Keratinocyte (primary cell): ENCODE measurements at regions not wholly inside any gene's neighbourhood (a gene's known extent, or its start where the extent isn't known, plus 50 kb on each side); places are given as distances from the start of the nearest gene placed in this dataset.

Experiments used
- DNase-seq: peaks from one replicate; pipeline ENCODE4 v3.0.0-alpha.2; 2011; ENCODE audit warnings: low read depth, missing footprints, low spot score
- FAIRE-seq: peaks from 2 replicates; lab custom pipeline; 2011; peaks lifted over from hg19 to GRCh38; lab: Jason Lieb, UNC
- H2AFZ ChIP-seq: 2 replicates; pipeline ENCODE4 v1.6.0; 2012; ENCODE audit warnings: low read length, control low read depth, inconsistent platforms; ENCODE audit not compliant: control insufficient read depth
- H3K27ac ChIP-seq: 2 replicates; pipeline ENCODE4 v1.5.1; 2011; ENCODE audit warnings: low read length; ENCODE audit not compliant: control insufficient read depth, insufficient read depth
- H3K27me3 ChIP-seq: 3 replicates; pipeline ENCODE4 v1.6.0; 2011; ENCODE audit warnings: low read length; ENCODE audit not compliant: control insufficient read depth, insufficient read depth; ENCODE audit errors: extremely low read depth
- H3K36me3 ChIP-seq, 2 experiments: 2 replicates in 1 of 2; 3 replicates in 1 of 2; pipeline ENCODE4 v1.5.1; 2011; ENCODE audit warnings: low read length in 2 of 2, mild to moderate bottlenecking in 1 of 2; ENCODE audit not compliant: control insufficient read depth in 2 of 2, insufficient read depth in 2 of 2; ENCODE audit errors: extremely low read depth in 1 of 2
- H3K4me1 ChIP-seq: 3 replicates; pipeline ENCODE4 v1.5.1; 2011; ENCODE audit warnings: low read length; ENCODE audit not compliant: control insufficient read depth, insufficient read depth; ENCODE audit errors: extremely low read depth
- H3K4me2 ChIP-seq: 3 replicates; pipeline ENCODE4 v1.6.0; 2011; ENCODE audit warnings: low read depth, low read length; ENCODE audit not compliant: control insufficient read depth, insufficient read depth; ENCODE audit errors: extremely low read depth
- H3K4me3 ChIP-seq, 3 experiments: fragments of 200-600 bp in 1 of 3; sonication (generic) in 1 of 3; 2 replicates in 2 of 3; 3 replicates in 1 of 3; pipeline ENCODE4 v1.5.1; 2011 to 2016; ENCODE audit warnings: low read length in 3 of 3, mild to moderate bottlenecking in 3 of 3, control low read depth in 2 of 3, inconsistent platforms in 1 of 3, low read depth in 1 of 3, mixed read lengths in 1 of 3, mixed run types in 1 of 3, moderate library complexity in 1 of 3; ENCODE audit not compliant: control insufficient read depth in 2 of 3, insufficient read depth in 2 of 3; ENCODE audit errors: extremely low read depth in 1 of 3
- H3K79me2 ChIP-seq: 2 replicates; pipeline ENCODE4 v1.6.0; 2012; ENCODE audit warnings: low read length; ENCODE audit not compliant: control insufficient read depth, insufficient read depth
- H3K9ac ChIP-seq: 3 replicates; pipeline ENCODE4 v1.6.0; 2011; ENCODE audit warnings: low read length; ENCODE audit not compliant: control insufficient read depth, insufficient read depth; ENCODE audit errors: extremely low read depth
- H3K9me1 ChIP-seq: 3 replicates; pipeline ENCODE4 v1.6.0; 2011; ENCODE audit warnings: low read length; ENCODE audit not compliant: control insufficient read depth, insufficient read depth; ENCODE audit errors: extremely low read depth
- H3K9me3 ChIP-seq: 2 replicates; pipeline ENCODE4 v1.5.1; 2012; ENCODE audit warnings: low read depth, low read length; ENCODE audit not compliant: control insufficient read depth
- H4K20me1 ChIP-seq: 3 replicates; pipeline ENCODE4 v1.6.0; 2011; ENCODE audit warnings: low read length; ENCODE audit not compliant: control insufficient read depth, insufficient read depth; ENCODE audit errors: extremely low read depth
- CTCF ChIP-seq, 3 experiments: IDR thresholded peaks in 1 of 3; conservative IDR thresholded peaks in 1 of 3; optimal IDR thresholded peaks in 1 of 3; 2 replicates in 2 of 3; 3 replicates in 1 of 3; pipeline versions ENCODE3 to v1.5.1; 2011; ENCODE audit warnings: low read length in 3 of 3, mild to moderate bottlenecking in 3 of 3, moderate library complexity in 2 of 3, control low read depth in 1 of 3, inconsistent platforms in 1 of 3; ENCODE audit not compliant: insufficient read depth in 2 of 3; ENCODE audit errors: extremely low read depth in 1 of 3
- EZH2 ChIP-seq: IDR thresholded peaks from one replicate; pipeline ENCODE4 v1.6.1; 2012; ENCODE audit warnings: inconsistent platforms, mild to moderate bottlenecking, low read length, moderate library complexity
- dilution Hi-C: fragments of 300-500 bp; cut with MboI; formaldehyde crosslinking; loops from one replicate; pipeline ENCODE4 v1.7.0; 2020; ENCODE audit warnings: low sequenced_read_pairs; ENCODE audit not compliant: extremely low pct_ligation_motif_present

DNA sequence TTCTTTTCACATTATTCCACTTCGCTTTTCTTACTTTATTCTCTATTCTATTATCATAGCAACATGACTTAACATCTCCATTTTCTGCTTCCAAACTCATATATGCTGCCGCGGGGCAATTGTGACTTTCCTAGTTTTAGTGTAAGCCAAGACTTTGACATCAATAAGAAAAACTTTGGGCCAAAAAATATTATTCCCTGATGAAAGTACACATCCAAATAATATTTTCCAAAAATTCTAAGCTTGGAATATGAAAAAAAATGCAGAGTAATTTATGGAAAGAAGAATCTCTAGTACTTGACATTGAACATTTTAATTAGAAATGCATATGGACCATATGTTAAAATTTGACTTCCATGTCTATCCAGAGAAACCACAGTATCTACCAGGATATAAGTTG lies 995.1 kb upstream of the INTU start:
- no peak overlapping the region for H3K27ac ChIP-seq
- H3K4me1 ChIP-seq, result no peaks in the 10 kb centered on the region
- H3K9me1 ChIP-seq, result no peaks in the 10 kb centered on the region
- no peaks in the 10 kb centered on the region for H3K36me3 ChIP-seq
- H3K4me2 ChIP-seq, result no peak overlapping the region
- H3K4me3 ChIP-seq, result no peak overlapping the region
- no peaks in the 10 kb centered on the region for H4K20me1 ChIP-seq
- no peak for FAIRE-seq
- H2AFZ ChIP-seq, result no peak overlapping the region
- H3K9ac ChIP-seq, result no peak overlapping the region
- H3K27me3 ChIP-seq, result no peaks in the 10 kb centered on the region
- DNase-seq, result no peak
- TF ChIP-seq CTCF (optimal IDR thresholded peaks at IDR 0.05 in 1 of 3, IDR thresholded peaks at IDR 0.05 in 1 of 3, conservative IDR thresholded peaks at IDR 0.05 in 1 of 3; ENCODE audit: extremely low read depth in 1 of 3, insufficient read depth in 2 of 3, low read length in 3 of 3) (no peak), EZH2 (no peak)
- no peaks in the 10 kb centered on the region for H3K79me2 ChIP-seq
- dilution Hi-C loops, result no loop called here
- no peaks in the 10 kb centered on the region for H3K9me3 ChIP-seq

GRCh38 chr4:126647320-126647719 lies 985.4 kb upstream of the INTU start:
- Histone ChIP-seq H3K9ac (no peak overlapping the region), H3K36me3 (no peaks in the 10 kb centered on the region), H4K20me1 (no peaks in the 10 kb centered on the region), H3K4me3 (no peak overlapping the region), H3K79me2 (no peaks in the 10 kb centered on the region), H2AFZ (no peak overlapping the region), H3K9me1 (no peaks in the 10 kb centered on the region), H3K9me3 (no peaks in the 10 kb centered on the region), H3K4me1 (no peaks in the 10 kb centered on the region), H3K4me2 (no peak overlapping the region), H3K27me3 (no peaks in the 10 kb centered on the region), H3K27ac (no peak overlapping the region)
- dilution Hi-C loops, result no loop called here
- no peak for FAIRE-seq
- TF ChIP-seq EZH2 (no peak), CTCF (optimal IDR thresholded peaks at IDR 0.05 in 1 of 3, IDR thresholded peaks at IDR 0.05 in 1 of 3, conservative IDR thresholded peaks at IDR 0.05 in 1 of 3; ENCODE audit: extremely low read depth in 1 of 3, insufficient read depth in 2 of 3, low read length in 3 of 3) (no peak)
- no peak for DNase-seq
